GM06990 (cell line): ENCODE measurements at regions not wholly inside any gene's neighbourhood (a gene's known extent, or its start where the extent isn't known, plus 50 kb on each side); places are given as distances from the start of the nearest gene placed in this dataset.

Experiments
- DNase-seq: peaks from one replicate; pipeline ENCODE4 v3.0.0-alpha.2; 2011; ENCODE audit not compliant: insufficient read length; ENCODE audit errors: extremely low read depth
- H3K27me3 ChIP-seq: replicated peaks from 2 replicates; pipeline ENCODE4 v1.6.0; 2011; ENCODE audit warnings: low read length; ENCODE audit not compliant: control insufficient read depth, insufficient read depth
- H3K36me3 ChIP-seq: 2 replicates; pipeline ENCODE4 v1.5.1; 2011; ENCODE audit warnings: low read length; ENCODE audit not compliant: control insufficient read depth, insufficient read depth
- H3K4me3 ChIP-seq: replicated peaks from 2 replicates; pipeline ENCODE4 v1.5.1; 2011; ENCODE audit warnings: low read depth, mild to moderate bottlenecking, control low read depth, low read length
- TF ChIP-seq, protein P1 (sequence below): IDR thresholded peaks from 2 replicates; pipeline ENCODE4 v1.5.1; 2011; ENCODE audit warnings: low read length, control low read depth, mild to moderate bottlenecking, inconsistent platforms; ENCODE audit not compliant: insufficient read depth, poor library complexity, severe bottlenecking

- TF ChIP-seq, protein P1, sequence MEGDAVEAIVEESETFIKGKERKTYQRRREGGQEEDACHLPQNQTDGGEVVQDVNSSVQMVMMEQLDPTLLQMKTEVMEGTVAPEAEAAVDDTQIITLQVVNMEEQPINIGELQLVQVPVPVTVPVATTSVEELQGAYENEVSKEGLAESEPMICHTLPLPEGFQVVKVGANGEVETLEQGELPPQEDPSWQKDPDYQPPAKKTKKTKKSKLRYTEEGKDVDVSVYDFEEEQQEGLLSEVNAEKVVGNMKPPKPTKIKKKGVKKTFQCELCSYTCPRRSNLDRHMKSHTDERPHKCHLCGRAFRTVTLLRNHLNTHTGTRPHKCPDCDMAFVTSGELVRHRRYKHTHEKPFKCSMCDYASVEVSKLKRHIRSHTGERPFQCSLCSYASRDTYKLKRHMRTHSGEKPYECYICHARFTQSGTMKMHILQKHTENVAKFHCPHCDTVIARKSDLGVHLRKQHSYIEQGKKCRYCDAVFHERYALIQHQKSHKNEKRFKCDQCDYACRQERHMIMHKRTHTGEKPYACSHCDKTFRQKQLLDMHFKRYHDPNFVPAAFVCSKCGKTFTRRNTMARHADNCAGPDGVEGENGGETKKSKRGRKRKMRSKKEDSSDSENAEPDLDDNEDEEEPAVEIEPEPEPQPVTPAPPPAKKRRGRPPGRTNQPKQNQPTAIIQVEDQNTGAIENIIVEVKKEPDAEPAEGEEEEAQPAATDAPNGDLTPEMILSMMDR: no peak
- H3K36me3 ChIP-seq: no peaks in the 10 kb centered on the region
- H3K4me3 ChIP-seq: no peak overlapping the region
- no peaks in the 10 kb centered on the region; the same call in 1 of the 2 replicates for H3K27me3 ChIP-seq
- DNase-seq: no peak
Measured at GRCh38 chr15:95269242-95270183, 1038.2 kb downstream of the MCTP2 start.

GRCh38 chr15:95274101-95274500 is 1042.7 kb downstream of the MCTP2 start:
- TF ChIP-seq, protein P1: no peak
- DNase-seq: no peak
- Histone ChIP-seq H3K36me3 (no peaks in the 10 kb centered on the region), H3K27me3 (no peaks in the 10 kb centered on the region), H3K4me3 (no peak overlapping the region)

DNA sequence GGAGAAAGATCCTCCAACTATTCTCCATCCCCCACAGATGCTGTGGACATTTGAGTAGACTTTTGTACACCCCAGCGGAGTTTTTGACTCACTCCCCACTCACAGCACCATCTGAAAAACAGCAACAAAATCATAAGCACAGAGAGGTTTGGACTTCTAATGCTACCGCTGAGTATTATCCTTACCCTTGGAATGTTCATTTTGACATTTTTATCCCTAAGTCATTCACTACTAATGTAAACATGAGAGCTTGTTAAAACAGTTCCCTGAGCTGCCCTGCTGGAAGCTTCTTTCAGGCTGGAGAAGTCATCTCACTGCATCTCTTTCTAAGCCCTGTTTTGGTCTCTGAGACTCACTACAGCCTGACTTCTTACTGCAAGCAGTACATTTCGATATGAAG is 1045.9 kb downstream of the MCTP2 start:
- TF ChIP-seq, protein P1: no peak
- no peak overlapping the region for H3K4me3 ChIP-seq
- no peaks in the 10 kb centered on the region for H3K36me3 ChIP-seq
- H3K27me3 ChIP-seq: no peaks in the 10 kb centered on the region
- DNase-seq: no peak

DNA sequence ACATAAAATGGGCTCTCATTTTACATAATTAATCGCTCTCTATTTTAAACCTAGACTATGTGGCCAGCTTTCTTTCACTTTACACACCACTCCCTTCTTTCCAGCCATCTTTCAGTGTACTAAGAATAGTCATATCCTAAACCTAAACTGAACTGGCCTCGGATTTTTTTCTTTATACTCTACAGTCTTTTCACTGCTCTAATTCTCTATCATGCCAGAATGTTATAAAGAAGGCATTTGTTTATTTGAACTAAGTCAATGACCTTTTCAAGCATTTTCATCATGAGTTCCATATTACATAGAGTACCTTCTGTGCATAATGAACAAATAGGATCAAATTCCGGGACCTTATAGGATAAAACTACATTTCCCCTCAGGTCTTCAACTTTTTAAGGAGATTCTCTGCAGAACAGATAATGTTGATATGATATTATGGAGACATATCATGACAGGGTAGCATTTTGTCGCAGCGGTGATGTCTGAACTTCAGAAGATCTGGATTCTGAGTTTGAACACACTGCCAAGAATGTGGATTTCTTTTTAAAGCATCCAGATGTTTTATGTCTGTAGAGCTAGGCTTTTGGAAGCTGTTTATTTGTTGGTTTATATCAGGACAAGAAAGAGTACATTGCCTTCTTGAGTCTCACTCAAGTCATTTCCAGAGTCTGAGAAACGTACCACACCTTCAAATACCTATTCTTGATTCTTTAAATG is 1047.3 kb downstream of the MCTP2 start:
- Histone ChIP-seq H3K27me3 (no peaks in the 10 kb centered on the region), H3K36me3 (no peaks in the 10 kb centered on the region), H3K4me3 (no peak overlapping the region)
- TF ChIP-seq, protein P1: no peak
- no peak for DNase-seq

DNA sequence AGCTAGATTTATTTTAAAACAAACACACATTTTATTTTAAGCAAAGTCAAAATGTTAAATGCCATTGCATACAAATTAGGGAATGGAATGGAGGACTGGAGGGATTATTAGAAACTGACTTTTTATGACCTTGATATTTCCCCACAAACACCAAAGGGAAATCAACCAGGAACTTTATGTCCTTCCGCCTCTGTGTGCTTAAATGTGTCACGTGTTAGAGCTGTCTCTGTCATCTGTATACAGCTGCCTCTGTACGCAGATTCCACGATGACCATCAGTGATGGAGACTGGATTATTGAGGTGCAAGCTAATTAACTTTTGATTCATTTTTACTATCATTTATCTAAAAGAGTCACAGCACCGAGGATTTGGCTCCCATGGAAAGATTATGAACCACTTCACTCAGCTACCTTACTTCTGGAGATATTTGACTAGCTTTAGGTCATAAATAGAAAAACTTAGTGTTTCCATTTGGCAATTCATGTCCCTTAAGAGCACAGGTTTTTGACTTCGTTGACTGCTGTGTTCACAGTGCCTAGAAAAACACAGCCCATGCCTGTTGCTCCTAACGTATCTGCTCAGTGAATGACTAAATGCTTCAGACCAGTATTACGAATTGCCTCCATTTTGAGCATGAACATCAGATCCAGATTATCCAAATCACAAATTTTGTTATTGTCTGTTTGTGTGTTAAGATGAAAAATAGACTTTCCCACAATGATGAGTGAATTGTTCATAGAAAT is 1048.1 kb downstream of the MCTP2 start:
- no peaks in the 10 kb centered on the region for H3K36me3 ChIP-seq
- H3K27me3 ChIP-seq: no peaks in the 10 kb centered on the region
- DNase-seq: no peak
- H3K4me3 ChIP-seq: no peak overlapping the region
- TF ChIP-seq, protein P1: no peak
